Endothelial cell of umbilical vein (primary cell): ENCODE measurements at regions not wholly inside any gene's neighbourhood (a gene's known extent, or its start where the extent isn't known, plus 50 kb on each side); places are given as distances from the start of the nearest gene placed in this dataset.

Experiments
- BruUV-seq: library from RNA; stranded (reverse); fragments of 400-500 nt; replicated peaks from 2 replicates; lab custom pipeline; 2021; lab: Mats Ljungman, UMichigan
- CTCF ChIA-PET: fragments of 300-600, 350-600 bp; sonication (Branson Sonifier 250); formaldehyde crosslinking; loops from one replicate; lab custom pipeline; 2021; ENCODE audit warnings: antibody characterized with exemption, inconsistent platforms; lab: Charles Lee
- POLR2A ChIA-PET: fragments of 300-600, 350-600 bp; sonication (Branson Sonifier 250); formaldehyde crosslinking; loops from one replicate; lab custom pipeline; 2021; ENCODE audit warnings: antibody characterized with exemption, inconsistent platforms; lab: Charles Lee
- DNase-seq: peaks from one replicate; pipeline ENCODE4 v3.0.0-alpha.2; 2011; ENCODE audit warnings: low read depth, low spot score
- FAIRE-seq: peaks from 2 replicates; lab custom pipeline; 2011; peaks lifted over from hg19 to GRCh38; lab: Jason Lieb, UNC
- H2AFZ ChIP-seq: 2 replicates; pipeline ENCODE4 v1.6.0; 2012; ENCODE audit warnings: low read depth, low read length, control low read depth, inconsistent platforms
- H3K27ac ChIP-seq: 2 replicates; pipeline ENCODE4 v1.5.1; 2011; ENCODE audit warnings: low read depth, mild to moderate bottlenecking, control low read depth, low read length, moderate library complexity; ENCODE audit not compliant: insufficient read depth
- H3K27me3 ChIP-seq, 2 experiments: 2 replicates each; pipeline versions ENCODE4 v1.6.0 to v1.6.1; 2011; ENCODE audit warnings: low read length in 2 of 2, mixed read lengths in 1 of 2; ENCODE audit not compliant: control insufficient read depth in 2 of 2, insufficient read depth in 2 of 2
- H3K36me3 ChIP-seq, 2 experiments: 2 replicates in 1 of 2; 3 replicates in 1 of 2; pipeline ENCODE4 v1.5.1; 2011; ENCODE audit warnings: low read length in 2 of 2, mild to moderate bottlenecking in 1 of 2, moderate library complexity in 1 of 2; ENCODE audit not compliant: control insufficient read depth in 2 of 2, insufficient read depth in 2 of 2; ENCODE audit errors: extremely low read depth in 1 of 2
- H3K4me1 ChIP-seq: 3 replicates; pipeline ENCODE4 v1.5.1; 2011; ENCODE audit warnings: mild to moderate bottlenecking, low read length; ENCODE audit not compliant: control insufficient read depth, insufficient read depth; ENCODE audit errors: extremely low read depth
- H3K4me2 ChIP-seq: 2 replicates; pipeline ENCODE4 v1.6.1; 2011; ENCODE audit warnings: low read length, control low read depth, mixed read lengths; ENCODE audit not compliant: insufficient read depth
- H3K4me3 ChIP-seq, 3 experiments: fragments of 200-600 bp in 1 of 3; sonication (generic), shearing (Covaris generic) in 1 of 3; replicated peaks in 1 of 3; 2 replicates each; pipeline ENCODE4 v1.5.1; 2011 to 2016; ENCODE audit warnings: control low read depth in 3 of 3, low read length in 3 of 3, mild to moderate bottlenecking in 2 of 3, inconsistent platforms in 1 of 3, low read depth in 1 of 3, moderate library complexity in 1 of 3; ENCODE audit not compliant: insufficient read depth in 1 of 3
- H3K79me2 ChIP-seq: 2 replicates; pipeline ENCODE4 v1.6.0; 2012; ENCODE audit warnings: low read length, inconsistent platforms; ENCODE audit not compliant: control insufficient read depth, insufficient read depth
- H3K9ac ChIP-seq: replicated peaks from 2 replicates; pipeline ENCODE3; 2011; ENCODE audit warnings: low read length, control low read depth; ENCODE audit not compliant: insufficient read depth; ENCODE audit errors: extremely low read depth
- H3K9me1 ChIP-seq: replicated peaks from 3 replicates; pipeline ENCODE4 v1.6.0; 2011; ENCODE audit warnings: mild to moderate bottlenecking, low read length; ENCODE audit not compliant: control insufficient read depth, insufficient read depth; ENCODE audit errors: extremely low read depth
- H3K9me3 ChIP-seq: replicated peaks from 2 replicates; pipeline ENCODE4 v1.5.1; 2012; ENCODE audit warnings: low read length, inconsistent platforms; ENCODE audit not compliant: control insufficient read depth, insufficient read depth
- H4K20me1 ChIP-seq: replicated peaks from 2 replicates; pipeline ENCODE3; 2011; ENCODE audit warnings: mild to moderate bottlenecking, low read length; ENCODE audit not compliant: control insufficient read depth, insufficient read depth; ENCODE audit errors: extremely low read depth
- CTCF ChIP-seq, 2 donors: IDR thresholded peaks; 1 replicate in 1 of 2; 2 replicates in 1 of 2; pipeline ENCODE4 v1.5.1; 2011; ENCODE audit warnings: low read length in 2 of 2, mild to moderate bottlenecking in 2 of 2, moderate library complexity in 2 of 2, control low read depth in 1 of 2, inconsistent platforms in 1 of 2, low read depth in 1 of 2; ENCODE audit not compliant: insufficient read depth in 1 of 2; ENCODE audit errors: extremely low read depth in 1 of 2
- EZH2 ChIP-seq: IDR thresholded peaks from 2 replicates; pipeline ENCODE4 v1.6.1; 2012; ENCODE audit warnings: borderline replicate concordance, low read depth, mild to moderate bottlenecking, moderate library complexity, low read length, inconsistent platforms; ENCODE audit not compliant: severe bottlenecking
- FOS ChIP-seq: IDR thresholded peaks from 2 replicates; pipeline ENCODE4 v1.6.1; 2011; ENCODE audit warnings: mild to moderate bottlenecking, low read length, moderate library complexity, borderline replicate concordance; ENCODE audit not compliant: insufficient read depth
- GATA2 ChIP-seq: IDR thresholded peaks from 2 replicates; pipeline ENCODE4 v1.7.0; 2011; ENCODE audit warnings: low read depth, mild to moderate bottlenecking, moderate library complexity, mixed read lengths, low read length; ENCODE audit not compliant: insufficient read length, insufficient read depth
- JUN ChIP-seq: IDR thresholded peaks from 2 replicates; pipeline ENCODE4 v1.6.1; 2011; ENCODE audit warnings: borderline replicate concordance, low read depth; ENCODE audit not compliant: insufficient read length, insufficient read depth
- MYC ChIP-seq: IDR thresholded peaks from one replicate; pipeline ENCODE4 v1.6.1; 2011; ENCODE audit warnings: mild to moderate bottlenecking, low read depth, low read length
- POLR2A ChIP-seq: IDR thresholded peaks from 2 replicates; pipeline ENCODE4 v1.6.1; 2012; ENCODE audit warnings: low read depth, mild to moderate bottlenecking, control low read depth, low read length
- POLR2AphosphoS5 ChIP-seq: IDR thresholded peaks from 2 replicates; pipeline ENCODE4 v1.6.1; 2012; ENCODE audit warnings: low read depth, mild to moderate bottlenecking, control low read depth, low read length, moderate library complexity; ENCODE audit not compliant: insufficient read depth
- dilution Hi-C: fragments of 300-500 bp; cut with MboI; formaldehyde crosslinking; loops from one replicate; pipeline ENCODE4 v1.15.0; 2019; ENCODE audit warnings: low sequenced_read_pairs; ENCODE audit not compliant: extremely low pct_ligation_motif_present
- intact Hi-C: fragments of 100-400 bp; cut with micrococcal nuclease; formaldehyde crosslinking; loops from one replicate; pipeline ENCODE4 v1.10.0; 2022
- TF ChIP-seq, protein P1 (sequence below): IDR thresholded peaks from 2 replicates; pipeline ENCODE4 v1.6.1; 2011; ENCODE audit not compliant: insufficient read depth, insufficient read length

- Histone ChIP-seq H3K9ac (no peak overlapping the region), H3K4me1 (peaks cover 13% of the 10 kb centered on the region), H3K27me3 (no peaks in the 10 kb centered on the region), H3K79me2 (no peaks in the 10 kb centered on the region), H4K20me1 (no peaks in the 10 kb centered on the region), H3K4me3 (no peak overlapping the region), H3K4me2 (no peak overlapping the region), H3K36me3 (no peaks in the 10 kb centered on the region), H3K9me1 (no peaks in the 10 kb centered on the region), H3K9me3 (no peaks in the 10 kb centered on the region), H2AFZ (no peak overlapping the region), H3K27ac (no peak overlapping the region)
- DNase-seq = no peak
- TF ChIP-seq, protein P1, sequence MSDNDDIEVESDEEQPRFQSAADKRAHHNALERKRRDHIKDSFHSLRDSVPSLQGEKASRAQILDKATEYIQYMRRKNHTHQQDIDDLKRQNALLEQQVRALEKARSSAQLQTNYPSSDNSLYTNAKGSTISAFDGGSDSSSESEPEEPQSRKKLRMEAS = no peak
- TF ChIP-seq POLR2A = no peak
- TF ChIP-seq JUN = no peak
- TF ChIP-seq FOS = no peak
- TF ChIP-seq GATA2 = no peak
- no peak for TF ChIP-seq EZH2
- no peak for TF ChIP-seq MYC
- no peak for TF ChIP-seq POLR2AphosphoS5
- TF ChIP-seq CTCF (IDR thresholded peaks at IDR 0.05; ENCODE audit: extremely low read depth in 1 of 2, insufficient read depth in 1 of 2, low read depth in 1 of 2, low read length in 2 of 2) = no peak
- dilution Hi-C loops = no loop called here
- CTCF ChIA-PET = no interaction called here
- intact Hi-C loops = no loop called here
- no peak for FAIRE-seq
- BruUV-seq = no TSS peak
- POLR2A ChIA-PET = no interaction called here
These were observed 233.7 kb upstream of the NCKAP5 start for GRCh38 chr2:133801946-133802345.
